ENCODE measurements at regions not wholly inside any gene's neighbourhood (a gene's known extent, or its start where the extent isn't known, plus 50 kb on each side); places are given as distances from the start of the nearest gene placed in this dataset.

DNA sequence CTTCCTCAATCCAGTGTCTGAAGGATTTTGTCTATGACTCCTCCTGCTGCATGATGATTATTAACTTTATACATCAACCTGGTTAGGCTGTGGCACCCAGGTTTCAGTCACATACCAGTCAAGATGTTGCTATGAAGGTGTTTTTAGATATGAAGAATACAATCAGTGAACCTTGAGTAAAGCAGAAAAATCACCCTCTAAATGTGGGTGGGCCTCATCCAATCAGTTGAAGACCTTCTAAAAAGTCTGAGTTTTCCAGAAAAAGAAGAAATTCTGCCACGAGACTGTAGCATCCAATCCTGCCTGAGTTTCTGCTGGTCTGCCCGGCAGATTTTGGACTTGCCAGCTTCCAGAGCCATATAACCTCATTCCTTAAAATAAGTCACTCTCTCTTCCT is 126.1 kb upstream of the FRMD4A start:
- TF ChIP-seq, protein P1, sequence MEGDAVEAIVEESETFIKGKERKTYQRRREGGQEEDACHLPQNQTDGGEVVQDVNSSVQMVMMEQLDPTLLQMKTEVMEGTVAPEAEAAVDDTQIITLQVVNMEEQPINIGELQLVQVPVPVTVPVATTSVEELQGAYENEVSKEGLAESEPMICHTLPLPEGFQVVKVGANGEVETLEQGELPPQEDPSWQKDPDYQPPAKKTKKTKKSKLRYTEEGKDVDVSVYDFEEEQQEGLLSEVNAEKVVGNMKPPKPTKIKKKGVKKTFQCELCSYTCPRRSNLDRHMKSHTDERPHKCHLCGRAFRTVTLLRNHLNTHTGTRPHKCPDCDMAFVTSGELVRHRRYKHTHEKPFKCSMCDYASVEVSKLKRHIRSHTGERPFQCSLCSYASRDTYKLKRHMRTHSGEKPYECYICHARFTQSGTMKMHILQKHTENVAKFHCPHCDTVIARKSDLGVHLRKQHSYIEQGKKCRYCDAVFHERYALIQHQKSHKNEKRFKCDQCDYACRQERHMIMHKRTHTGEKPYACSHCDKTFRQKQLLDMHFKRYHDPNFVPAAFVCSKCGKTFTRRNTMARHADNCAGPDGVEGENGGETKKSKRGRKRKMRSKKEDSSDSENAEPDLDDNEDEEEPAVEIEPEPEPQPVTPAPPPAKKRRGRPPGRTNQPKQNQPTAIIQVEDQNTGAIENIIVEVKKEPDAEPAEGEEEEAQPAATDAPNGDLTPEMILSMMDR (IDR thresholded peaks at IDR 0.05 in 8 of 11, conservative IDR thresholded peaks at IDR 0.05 in 3 of 11): no peak
- TF ChIP-seq POLR2A (IDR thresholded peaks at IDR 0.05): no peak
